Hematopoietic multipotent progenitor cell treated with erythropoietin and hydrocortisone succinate and interleukin-3 and kit ligand, for 6 days (in vitro differentiated cells): ENCODE measurements at regions not wholly inside any gene's neighbourhood (a gene's known extent, or its start where the extent isn't known, plus 50 kb on each side); places are given as distances from the start of the nearest gene placed in this dataset.
"Not testable (repeated sequence)": the region's sequence is repeated elsewhere in the genome, so short reads cannot be mapped to it uniquely, and the experiment has no call there.

Source experiments
- DNase-seq: peaks from one replicate; pipeline ENCODE4 v3.0.0-alpha.2; 2015

- no peak for DNase-seq
Observed at GRCh38 chr20:54909702-54910101, 434.3 kb downstream of the DOK5 start.

GRCh38 chr20:54906134-54906533 is 430.7 kb downstream of the DOK5 start:
- DNase-seq = not testable (repeated sequence)

GRCh38 chr20:54897787-54898186 is 422.4 kb downstream of the DOK5 start:
- no peak for DNase-seq

GRCh38 chr20:54891907-54892306 is 416.5 kb downstream of the DOK5 start:
- DNase-seq = no peak

GRCh38 chr20:54879393-54879792 is 404.0 kb downstream of the DOK5 start:
- no peak for DNase-seq

- no peak for DNase-seq
Observed at GRCh38 chr20:54875307-54875706, 399.9 kb downstream of the DOK5 start.

GRCh38 chr20:54874718-54875117 is 399.3 kb downstream of the DOK5 start:
- DNase-seq = no peak

- no peak for DNase-seq
Observed at GRCh38 chr20:54872440-54872839, 397.0 kb downstream of the DOK5 start.

GRCh38 chr20:54869765-54870164 is 394.4 kb downstream of the DOK5 start:
- DNase-seq = no peak

GRCh38 chr20:54865273-54865672 is 389.9 kb downstream of the DOK5 start:
- DNase-seq = no peak

GRCh38 chr20:54860716-54861115 is 385.3 kb downstream of the DOK5 start:
- DNase-seq = no peak

- no peak for DNase-seq
Observed at GRCh38 chr20:54856202-54856601, 380.8 kb downstream of the DOK5 start.

GRCh38 chr20:54849741-54850140 is 374.3 kb downstream of the DOK5 start:
- DNase-seq = no peak

GRCh38 chr20:54848984-54849538 is 373.7 kb downstream of the DOK5 start:
- DNase-seq = no peak

- no peak for DNase-seq
Observed at GRCh38 chr20:54848262-54848661, 372.9 kb downstream of the DOK5 start.

- no peak for DNase-seq
Observed at GRCh38 chr20:54846948-54847347, 371.6 kb downstream of the DOK5 start.

- no peak for DNase-seq
Observed at GRCh38 chr20:54844346-54844745, 369.0 kb downstream of the DOK5 start.

GRCh38 chr20:54843865-54844264 is 368.5 kb downstream of the DOK5 start:
- DNase-seq = no peak

- DNase-seq = no peak
Observed at GRCh38 chr20:54843431-54843830, 368.0 kb downstream of the DOK5 start.

- no peak for DNase-seq
Observed at GRCh38 chr20:54839224-54839623, 363.8 kb downstream of the DOK5 start.

GRCh38 chr20:54837226-54837625 is 361.8 kb downstream of the DOK5 start:
- DNase-seq = no peak

- no peak for DNase-seq
Observed at GRCh38 chr20:54822386-54822785, 347.0 kb downstream of the DOK5 start.

GRCh38 chr20:54820392-54820791 is 345.0 kb downstream of the DOK5 start:
- DNase-seq = no peak

- DNase-seq = no peak
Observed at GRCh38 chr20:54806462-54806861, 331.1 kb downstream of the DOK5 start.

GRCh38 chr20:54794874-54795273 is 319.5 kb downstream of the DOK5 start:
- no peak for DNase-seq

GRCh38 chr20:54794110-54794509 is 318.7 kb downstream of the DOK5 start:
- DNase-seq = no peak
